ENCODE measurements at regions not wholly inside any gene's neighbourhood (a gene's known extent, or its start where the extent isn't known, plus 50 kb on each side); places are given as distances from the start of the nearest gene placed in this dataset.

DNA sequence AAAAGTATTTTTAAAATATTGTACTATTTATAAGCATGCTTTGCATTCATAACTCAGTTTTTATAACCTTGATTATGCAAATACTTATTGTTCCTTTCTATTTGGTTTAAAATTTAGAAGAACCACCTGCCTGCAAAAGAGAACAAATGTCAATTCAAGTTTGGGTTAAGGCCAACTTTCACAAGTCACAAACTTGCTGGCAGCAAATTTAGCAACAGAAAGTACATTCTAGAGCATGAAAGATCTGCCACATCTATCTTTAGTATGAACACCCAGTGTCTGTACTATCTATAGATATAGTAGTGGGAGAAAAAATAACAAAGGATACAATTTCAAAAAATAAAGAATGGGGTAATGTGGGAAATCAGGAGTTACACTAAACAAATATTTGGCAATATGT, 1014.2 kb downstream of the C4orf33 start:
- TF ChIP-seq, protein P1, sequence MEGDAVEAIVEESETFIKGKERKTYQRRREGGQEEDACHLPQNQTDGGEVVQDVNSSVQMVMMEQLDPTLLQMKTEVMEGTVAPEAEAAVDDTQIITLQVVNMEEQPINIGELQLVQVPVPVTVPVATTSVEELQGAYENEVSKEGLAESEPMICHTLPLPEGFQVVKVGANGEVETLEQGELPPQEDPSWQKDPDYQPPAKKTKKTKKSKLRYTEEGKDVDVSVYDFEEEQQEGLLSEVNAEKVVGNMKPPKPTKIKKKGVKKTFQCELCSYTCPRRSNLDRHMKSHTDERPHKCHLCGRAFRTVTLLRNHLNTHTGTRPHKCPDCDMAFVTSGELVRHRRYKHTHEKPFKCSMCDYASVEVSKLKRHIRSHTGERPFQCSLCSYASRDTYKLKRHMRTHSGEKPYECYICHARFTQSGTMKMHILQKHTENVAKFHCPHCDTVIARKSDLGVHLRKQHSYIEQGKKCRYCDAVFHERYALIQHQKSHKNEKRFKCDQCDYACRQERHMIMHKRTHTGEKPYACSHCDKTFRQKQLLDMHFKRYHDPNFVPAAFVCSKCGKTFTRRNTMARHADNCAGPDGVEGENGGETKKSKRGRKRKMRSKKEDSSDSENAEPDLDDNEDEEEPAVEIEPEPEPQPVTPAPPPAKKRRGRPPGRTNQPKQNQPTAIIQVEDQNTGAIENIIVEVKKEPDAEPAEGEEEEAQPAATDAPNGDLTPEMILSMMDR (IDR thresholded peaks at IDR 0.05; ENCODE audit: poor library complexity) = no peak
- TF ChIP-seq EZH2 (IDR thresholded peaks at IDR 0.05; ENCODE audit: borderline replicate concordance) = no peak

Data from hepatocyte (in vitro differentiated cells).